SU-DHL-6 (cell line): ENCODE measurements at regions not wholly inside any gene's neighbourhood (a gene's known extent, or its start where the extent isn't known, plus 50 kb on each side); places are given as distances from the start of the nearest gene placed in this dataset.

Experiments
- H2AFZ ChIP-seq: fragments of 200-600 bp; sonication (generic); 2 replicates; pipeline ENCODE4 v1.6.1; 2014; ENCODE audit warnings: low read depth, mild to moderate bottlenecking, moderate library complexity, mixed read lengths, antibody characterized with exemption, low read length; ENCODE audit not compliant: severe bottlenecking
- H3F3A ChIP-seq: fragments of 200-600 bp; shearing (Covaris generic); 2 replicates; pipeline ENCODE4 v1.6.0; 2016; ENCODE audit warnings: antibody characterized with exemption, mild to moderate bottlenecking; ENCODE audit not compliant: insufficient read depth
- H3K27ac ChIP-seq: fragments of 200-600 bp; sonication (generic); 2 replicates; pipeline ENCODE4 v1.5.1; 2016; ENCODE audit warnings: low read depth, mild to moderate bottlenecking, low read length, moderate library complexity, mixed read lengths
- H3K27me3 ChIP-seq: fragments of 200-600 bp; sonication (generic), shearing (Covaris generic); 2 replicates; pipeline ENCODE4 v1.6.0; 2014; ENCODE audit warnings: mild to moderate bottlenecking, low read length
- H3K36me3 ChIP-seq: fragments of 200-600 bp; sonication (generic); 2 replicates; pipeline ENCODE4 v1.6.1; 2014; ENCODE audit warnings: mild to moderate bottlenecking, low read length, mixed read lengths
- H3K4me2 ChIP-seq: fragments of 300-600, 200-600 bp; shearing (Covaris generic), sonication (generic); 2 replicates; pipeline ENCODE4 v1.6.0; 2014; ENCODE audit warnings: low read length, low read depth, mild to moderate bottlenecking; ENCODE audit not compliant: poor library complexity, severe bottlenecking
- H3K4me3 ChIP-seq: fragments of 200-600 bp; sonication (generic); 2 replicates; pipeline ENCODE4 v1.5.1; 2014; ENCODE audit warnings: antibody characterized with exemption, low read length, mild to moderate bottlenecking, mixed read lengths; ENCODE audit not compliant: insufficient read depth, poor library complexity, severe bottlenecking
- H3K79me2 ChIP-seq: fragments of 200-600 bp; sonication (generic); 2 replicates; pipeline ENCODE4 v1.6.1; 2014; ENCODE audit warnings: mild to moderate bottlenecking, low read length, moderate library complexity; ENCODE audit not compliant: insufficient read depth
- H3K9ac ChIP-seq: fragments of 200-600 bp; sonication (generic); 2 replicates; pipeline ENCODE4 v1.7.0; 2014; ENCODE audit warnings: mild to moderate bottlenecking, low read length
- H3K9me2 ChIP-seq: fragments of 200-600 bp; sonication (generic); replicated peaks from 2 replicates; pipeline ENCODE4 v1.6.1; 2014; ENCODE audit warnings: low read length; ENCODE audit not compliant: insufficient read depth
- H3K9me3 ChIP-seq: fragments of 200-600 bp; sonication (generic); 2 replicates; pipeline ENCODE4 v1.6.1; 2014; ENCODE audit warnings: low read length, mixed read lengths; ENCODE audit not compliant: insufficient read depth
- H4K20me1 ChIP-seq: fragments of 200-600 bp; sonication (generic); 2 replicates; pipeline ENCODE4 v1.6.1; 2014; ENCODE audit warnings: low read depth, mild to moderate bottlenecking, antibody characterized with exemption, low read length, moderate library complexity, mixed read lengths
- EZH2phosphoT487 ChIP-seq: fragments of 200-600 bp; sonication (generic), shearing (Covaris generic); conservative IDR thresholded peaks from 2 replicates; pipeline ENCODE4 v1.6.1; 2018; ENCODE audit warnings: mild to moderate bottlenecking, antibody characterized with exemption, low read length, moderate library complexity, mixed read lengths
- TF ChIP-seq, protein P1 (sequence below): fragments of 200-600 bp; sonication (generic); IDR thresholded peaks from one replicate; pipeline ENCODE4 v1.5.1; 2017; ENCODE audit warnings: antibody characterized with exemption, mild to moderate bottlenecking, low read length, moderate library complexity; ENCODE audit not compliant: insufficient read depth, poor library complexity, severe bottlenecking

DNA sequence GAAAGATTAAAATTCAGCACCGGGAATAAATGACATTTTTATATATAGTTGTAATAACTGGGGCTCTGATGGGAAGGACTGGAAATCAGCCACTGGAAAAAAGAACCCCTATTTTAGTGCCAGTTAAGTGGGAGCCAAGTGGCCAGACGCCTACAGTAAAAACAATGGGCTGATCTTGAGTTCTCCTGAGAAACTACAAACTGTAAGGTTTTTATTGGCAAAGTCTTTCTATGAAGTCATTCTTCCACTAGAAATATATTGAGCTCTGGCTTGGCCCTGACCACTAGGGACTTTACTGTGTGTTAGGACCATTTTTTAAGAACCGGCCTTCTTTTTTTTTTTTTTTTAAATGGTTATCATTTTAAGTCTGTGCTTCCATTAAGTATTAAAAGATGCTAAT lies 79.6 kb downstream of the ZNF22 start:
- TF ChIP-seq, protein P1, sequence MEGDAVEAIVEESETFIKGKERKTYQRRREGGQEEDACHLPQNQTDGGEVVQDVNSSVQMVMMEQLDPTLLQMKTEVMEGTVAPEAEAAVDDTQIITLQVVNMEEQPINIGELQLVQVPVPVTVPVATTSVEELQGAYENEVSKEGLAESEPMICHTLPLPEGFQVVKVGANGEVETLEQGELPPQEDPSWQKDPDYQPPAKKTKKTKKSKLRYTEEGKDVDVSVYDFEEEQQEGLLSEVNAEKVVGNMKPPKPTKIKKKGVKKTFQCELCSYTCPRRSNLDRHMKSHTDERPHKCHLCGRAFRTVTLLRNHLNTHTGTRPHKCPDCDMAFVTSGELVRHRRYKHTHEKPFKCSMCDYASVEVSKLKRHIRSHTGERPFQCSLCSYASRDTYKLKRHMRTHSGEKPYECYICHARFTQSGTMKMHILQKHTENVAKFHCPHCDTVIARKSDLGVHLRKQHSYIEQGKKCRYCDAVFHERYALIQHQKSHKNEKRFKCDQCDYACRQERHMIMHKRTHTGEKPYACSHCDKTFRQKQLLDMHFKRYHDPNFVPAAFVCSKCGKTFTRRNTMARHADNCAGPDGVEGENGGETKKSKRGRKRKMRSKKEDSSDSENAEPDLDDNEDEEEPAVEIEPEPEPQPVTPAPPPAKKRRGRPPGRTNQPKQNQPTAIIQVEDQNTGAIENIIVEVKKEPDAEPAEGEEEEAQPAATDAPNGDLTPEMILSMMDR = no peak
- TF ChIP-seq EZH2phosphoT487 = no peak
- Histone ChIP-seq H3K27me3 (no peaks in the 10 kb centered on the region), H3K79me2 (no peaks in the 10 kb centered on the region), H3K27ac (no peak overlapping the region), H3K4me2 (no peak overlapping the region), H3K9ac (no peak overlapping the region), H3K9me2 (no peaks in the 10 kb centered on the region), H2AFZ (no peak overlapping the region), H3K4me3 (no peak overlapping the region), H3K36me3 (no peaks in the 10 kb centered on the region), H3K9me3 (no peaks in the 10 kb centered on the region), H4K20me1 (no peaks in the 10 kb centered on the region), H3F3A (no peaks in the 10 kb centered on the region)

DNA sequence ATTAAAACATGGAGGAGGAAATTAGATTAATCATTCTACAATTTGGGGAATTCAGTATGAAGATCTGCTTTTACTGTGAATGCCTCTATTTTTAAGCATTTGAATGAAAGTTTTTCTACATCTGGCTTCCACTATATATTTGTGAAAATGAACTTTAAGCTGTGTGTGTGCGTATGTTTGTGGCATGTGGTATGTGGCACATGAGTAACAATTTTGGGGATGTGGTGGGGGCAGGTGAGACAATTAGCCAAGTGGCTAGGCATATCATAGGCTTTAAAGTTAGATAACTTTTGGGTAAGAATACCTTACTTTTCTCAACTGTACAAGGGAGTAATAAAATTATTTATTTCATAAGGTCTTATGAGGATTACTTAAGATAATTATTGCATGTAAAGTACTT lies 81.5 kb downstream of the ZNF22 start:
- Histone ChIP-seq H3F3A (no peaks in the 10 kb centered on the region), H3K9ac (no peak overlapping the region), H3K4me2 (no peak overlapping the region), H3K36me3 (no peaks in the 10 kb centered on the region), H3K79me2 (no peaks in the 10 kb centered on the region), H4K20me1 (no peaks in the 10 kb centered on the region), H3K9me3 (no peaks in the 10 kb centered on the region), H3K4me3 (no peak overlapping the region), H3K27me3 (no peaks in the 10 kb centered on the region), H3K27ac (no peak overlapping the region), H2AFZ (no peak overlapping the region), H3K9me2 (no peaks in the 10 kb centered on the region)
- TF ChIP-seq EZH2phosphoT487 = no peak
- TF ChIP-seq, protein P1 = no peak

DNA sequence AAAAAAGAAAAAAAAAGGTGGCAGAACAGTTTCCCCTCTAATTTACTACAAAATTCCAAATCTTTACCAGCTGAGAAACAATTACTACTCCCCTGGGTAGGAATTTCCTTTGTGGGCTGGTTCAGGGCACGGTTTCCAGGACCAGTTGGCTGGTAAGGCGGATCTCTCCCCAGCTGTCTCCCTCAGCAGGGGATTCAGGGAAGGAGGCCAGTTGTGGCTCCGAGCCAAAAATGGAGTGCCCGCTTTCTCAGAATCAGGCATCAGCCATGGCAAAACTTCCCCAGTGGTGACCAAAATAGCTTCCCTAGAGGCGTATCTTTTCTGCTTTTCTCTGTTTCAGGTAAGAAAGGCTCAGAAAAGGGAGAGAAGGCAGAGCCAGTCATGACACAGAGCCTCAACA lies 91.2 kb downstream of the ZNF22 start:
- Histone ChIP-seq H3F3A (no peaks in the 10 kb centered on the region), H3K9me2 (no peaks in the 10 kb centered on the region), H3K36me3 (no peaks in the 10 kb centered on the region), H2AFZ (no peak overlapping the region), H3K4me2 (no peak overlapping the region), H3K27ac (no peak overlapping the region), H3K9me3 (no peaks in the 10 kb centered on the region), H3K27me3 (no peaks in the 10 kb centered on the region), H3K79me2 (no peaks in the 10 kb centered on the region), H3K4me3 (no peak overlapping the region), H4K20me1 (no peaks in the 10 kb centered on the region), H3K9ac (no peak overlapping the region)
- no peak for TF ChIP-seq EZH2phosphoT487
- TF ChIP-seq, protein P1 = no peak

DNA sequence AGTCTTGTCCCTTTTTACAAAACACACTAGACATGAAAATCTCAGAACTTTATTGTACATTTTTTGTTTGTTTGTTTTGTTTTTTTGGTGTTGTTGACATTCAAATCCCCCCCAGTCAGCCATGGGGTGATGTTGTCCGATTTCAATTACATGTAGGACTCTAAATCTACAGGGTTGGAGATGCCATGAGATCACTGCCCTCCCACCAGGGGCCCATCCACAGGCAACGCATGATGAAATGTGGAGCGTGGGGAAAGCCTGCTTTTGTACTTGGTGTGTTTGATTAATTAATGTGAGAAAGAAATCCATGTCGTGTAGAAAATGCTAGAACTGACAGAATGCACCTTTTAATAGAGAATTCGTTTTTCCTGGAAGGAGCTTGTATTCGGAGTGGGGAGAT lies 93.2 kb downstream of the ZNF22 start:
- Histone ChIP-seq H3K9me3 (no peaks in the 10 kb centered on the region), H3K36me3 (no peaks in the 10 kb centered on the region), H3F3A (no peaks in the 10 kb centered on the region), H3K4me3 (no peak overlapping the region), H3K4me2 (no peak overlapping the region), H3K27ac (no peak overlapping the region), H3K27me3 (no peaks in the 10 kb centered on the region), H2AFZ (no peak overlapping the region), H3K9ac (no peak overlapping the region), H3K79me2 (no peaks in the 10 kb centered on the region), H4K20me1 (no peaks in the 10 kb centered on the region), H3K9me2 (no peaks in the 10 kb centered on the region)
- no peak for TF ChIP-seq EZH2phosphoT487
- TF ChIP-seq, protein P1 = no peak
